Activated CD8-positive, alpha-beta memory T cell treated with anti-CD3 and anti-CD28 coated beads, Interleukin-2, amount 50 U/mL, for 24 hours (primary cell): ENCODE measurements at regions not wholly inside any gene's neighbourhood (a gene's known extent, or its start where the extent isn't known, plus 50 kb on each side); places are given as distances from the start of the nearest gene placed in this dataset.

Experiments
- DNase-seq: peaks from one replicate; pipeline ENCODE4 v3.0.0-alpha.2; 2020; ENCODE audit errors: extremely low read depth

DNA sequence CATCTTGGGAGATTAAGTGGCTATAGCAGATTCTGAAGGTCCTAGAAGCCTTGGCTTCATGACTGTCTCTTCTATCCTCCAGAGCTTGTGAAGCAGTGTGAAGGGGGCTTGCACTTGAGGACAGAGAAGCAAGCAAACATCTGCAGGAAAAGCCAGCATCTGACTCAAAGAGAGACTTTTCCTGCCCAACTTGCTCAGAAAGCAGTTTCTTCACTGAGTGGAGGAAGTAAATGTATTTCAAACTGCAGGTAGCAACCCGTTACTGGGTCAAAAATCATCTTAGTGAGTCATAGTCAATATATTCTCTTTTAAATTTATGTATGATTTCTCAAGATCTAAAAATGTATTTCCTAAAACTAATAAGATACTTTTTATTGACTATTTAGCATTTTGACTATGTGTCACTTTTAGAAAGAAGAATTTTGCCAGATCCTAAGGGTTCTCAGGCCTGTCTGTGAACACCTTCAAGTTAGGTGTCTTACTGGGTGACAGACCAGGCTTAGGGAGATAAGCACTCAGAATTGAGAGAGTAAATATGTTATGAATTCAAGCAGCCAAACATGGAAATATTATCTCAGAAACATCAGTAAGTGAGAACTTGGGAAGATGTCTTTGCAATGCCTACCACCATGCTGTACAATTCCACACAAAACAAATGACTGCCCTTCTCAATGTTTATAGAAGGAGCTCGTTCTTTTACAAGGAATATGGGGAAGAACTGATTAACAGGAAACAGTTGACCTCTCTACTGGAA lies 72.6 kb upstream of the DMAC1 start:
- no peak for DNase-seq

- DNase-seq = no peak
These were observed 69.8 kb upstream of the DMAC1 start for GRCh38 chr9:7869340-7869739.

DNA sequence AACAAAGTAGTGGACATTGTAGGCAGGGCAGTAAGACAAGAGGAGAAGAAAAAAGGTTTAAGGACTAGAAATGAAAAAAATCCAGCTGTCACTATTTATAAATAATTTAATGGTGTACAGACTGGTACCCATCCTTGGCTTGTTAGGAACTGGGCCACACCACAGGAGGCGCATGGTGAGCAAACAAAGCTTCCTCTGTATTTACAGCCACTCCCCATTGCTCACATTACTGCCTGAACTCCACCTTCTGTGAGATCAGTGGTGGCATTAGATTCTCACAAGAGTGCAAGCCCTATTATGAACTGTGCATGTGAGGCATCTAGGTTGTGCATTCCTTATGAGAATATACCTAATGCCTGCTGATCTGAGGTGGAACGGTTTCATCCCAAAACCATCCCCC lies 62.6 kb upstream of the DMAC1 start:
- DNase-seq = no peak

- no peak for DNase-seq
These were observed 61.5 kb upstream of the DMAC1 start for GRCh38 chr9:7861086-7861485.

GRCh38 chr9:7860335-7860709 lies 60.7 kb upstream of the DMAC1 start:
- DNase-seq = no peak

GRCh38 chr9:7859701-7860334 lies 60.2 kb upstream of the DMAC1 start:
- DNase-seq = no peak

DNA sequence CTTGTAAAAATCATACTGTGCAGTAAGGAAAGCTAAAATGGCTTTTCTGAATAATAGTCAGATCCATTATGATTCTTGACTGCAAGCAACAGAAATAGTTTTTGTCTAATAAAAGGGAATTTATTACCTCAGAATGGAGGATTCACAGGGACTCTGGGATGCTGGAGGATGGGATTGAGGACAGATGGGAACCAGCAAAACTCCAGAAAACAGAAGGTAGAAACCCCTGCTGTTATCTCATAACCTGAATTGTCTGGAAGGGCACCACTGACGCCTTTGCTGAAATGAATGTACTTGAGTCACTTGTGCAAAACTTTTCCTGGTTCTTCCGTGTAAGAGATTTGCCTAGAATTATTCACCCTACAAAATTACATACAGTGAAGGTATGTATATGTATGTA lies 58.6 kb upstream of the DMAC1 start:
- DNase-seq = no peak

DNA sequence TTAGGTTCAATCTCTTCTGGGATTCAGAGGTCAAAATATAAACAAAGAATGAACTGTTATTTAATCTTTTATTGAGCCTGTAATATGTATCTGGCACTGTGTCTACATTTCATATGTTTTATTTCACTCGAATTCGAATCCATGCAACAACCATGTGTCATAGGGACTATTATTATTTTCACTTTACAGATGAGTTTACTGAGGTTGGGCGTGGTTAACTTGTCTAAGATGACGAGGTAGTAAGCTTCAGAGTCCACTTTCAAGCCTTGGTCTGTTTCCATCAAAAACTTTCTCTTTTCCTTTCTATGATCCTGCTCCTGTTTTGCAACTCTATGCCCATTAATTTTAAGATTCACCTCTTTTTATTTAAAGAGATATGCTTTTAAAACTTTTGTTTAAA lies 55.2 kb upstream of the DMAC1 start:
- no peak for DNase-seq
